Prostate gland (tissue), 2 donors: ENCODE measurements at regions not wholly inside any gene's neighbourhood (a gene's known extent, or its start where the extent isn't known, plus 50 kb on each side); places are given as distances from the start of the nearest gene placed in this dataset.

ENCODE experiments used
- DNase-seq: peaks from one replicate; pipeline ENCODE4 v3.0.0-alpha.2; 2019; ENCODE audit warnings: low spot score
- H3K27ac ChIP-seq, 2 donors: fragments of 200-600 bp; sonication (generic); 2 replicates each; pipeline ENCODE4 v1.5.1; 2017 to 2019
- H3K27me3 ChIP-seq: fragments of 200-600 bp; sonication (generic); replicated peaks from 2 replicates; pipeline ENCODE4 v1.5.1; 2019; ENCODE audit not compliant: insufficient read depth
- H3K36me3 ChIP-seq, 2 donors: fragments of 200-600 bp; sonication (generic); 1 replicate in 1 of 2; 2 replicates in 1 of 2; pipeline versions ENCODE4 v1.5.1 to v1.8.1; 2017 to 2019
- H3K4me1 ChIP-seq: fragments of 200-600 bp; sonication (generic); replicated peaks from 2 replicates; pipeline ENCODE4 v1.5.1; 2019
- H3K4me3 ChIP-seq, 2 donors: fragments of 200-600 bp; sonication (generic); 2 replicates each; pipeline ENCODE4 v1.5.1; 2017 to 2019
- H3K9me3 ChIP-seq: fragments of 200-600 bp; sonication (generic); 2 replicates; pipeline ENCODE4 v1.5.1; 2017
- POLR2A ChIP-seq: fragments of 450-650 bp; IDR thresholded peaks from one replicate; pipeline ENCODE4 v1.6.1; 2016; ENCODE audit warnings: antibody characterized with exemption, mild to moderate bottlenecking
- POLR2AphosphoS5 ChIP-seq: sonication (generic); formaldehyde crosslinking; IDR thresholded peaks from one replicate; pipeline ENCODE4 v1.6.1; 2017; ENCODE audit warnings: antibody characterized with exemption
- WGBS: methylation state at CpG from one replicate; pipeline ENCODE4 v1.1.5; 2018; 5-methylcytosine and 5-hydroxymethylcytosine counted together
- intact Hi-C: fragments of 100-400 bp; cut with DNase I; formaldehyde crosslinking; loops from one replicate; pipeline ENCODE4 v1.14.2; 2022
- TF ChIP-seq, protein P1 (sequence below), 4 experiments: fragments of 200-600 bp in 2 of 4; fragments of 450-650 bp in 2 of 4; sonication (generic) in 2 of 4; IDR thresholded peaks; 1 replicate in 3 of 4; 2 replicates in 1 of 4; pipeline ENCODE4 v1.5.1; 2016 to 2019; ENCODE audit warnings: antibody characterized with exemption in 4 of 4, mild to moderate bottlenecking in 2 of 4, moderate library complexity in 2 of 4

DNA sequence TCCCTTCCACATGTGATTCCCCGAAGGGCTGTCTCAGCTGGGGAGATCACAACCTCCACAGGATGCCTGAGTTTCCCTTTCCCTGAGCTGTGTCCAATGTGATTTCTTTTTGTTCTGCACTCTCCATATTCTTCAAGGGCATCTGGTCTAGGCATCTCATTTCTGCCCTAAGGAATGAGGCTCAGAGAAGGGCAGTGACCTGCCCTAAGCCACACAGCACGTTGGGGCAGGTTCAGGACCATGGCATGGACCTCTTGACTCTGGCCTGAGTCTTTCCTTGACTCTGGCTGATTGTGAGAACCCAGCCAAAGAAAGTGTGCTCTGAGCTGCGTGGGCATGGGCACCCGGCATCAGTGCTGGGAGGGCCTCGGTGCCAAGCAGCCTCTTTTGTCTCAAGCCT, 590.3 kb downstream of the PTPRU start:
- TF ChIP-seq POLR2AphosphoS5 (no peak), POLR2A (no peak)
- TF ChIP-seq, protein P1, sequence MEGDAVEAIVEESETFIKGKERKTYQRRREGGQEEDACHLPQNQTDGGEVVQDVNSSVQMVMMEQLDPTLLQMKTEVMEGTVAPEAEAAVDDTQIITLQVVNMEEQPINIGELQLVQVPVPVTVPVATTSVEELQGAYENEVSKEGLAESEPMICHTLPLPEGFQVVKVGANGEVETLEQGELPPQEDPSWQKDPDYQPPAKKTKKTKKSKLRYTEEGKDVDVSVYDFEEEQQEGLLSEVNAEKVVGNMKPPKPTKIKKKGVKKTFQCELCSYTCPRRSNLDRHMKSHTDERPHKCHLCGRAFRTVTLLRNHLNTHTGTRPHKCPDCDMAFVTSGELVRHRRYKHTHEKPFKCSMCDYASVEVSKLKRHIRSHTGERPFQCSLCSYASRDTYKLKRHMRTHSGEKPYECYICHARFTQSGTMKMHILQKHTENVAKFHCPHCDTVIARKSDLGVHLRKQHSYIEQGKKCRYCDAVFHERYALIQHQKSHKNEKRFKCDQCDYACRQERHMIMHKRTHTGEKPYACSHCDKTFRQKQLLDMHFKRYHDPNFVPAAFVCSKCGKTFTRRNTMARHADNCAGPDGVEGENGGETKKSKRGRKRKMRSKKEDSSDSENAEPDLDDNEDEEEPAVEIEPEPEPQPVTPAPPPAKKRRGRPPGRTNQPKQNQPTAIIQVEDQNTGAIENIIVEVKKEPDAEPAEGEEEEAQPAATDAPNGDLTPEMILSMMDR (IDR thresholded peaks at IDR 0.05), result no peak
- DNase-seq, result no peak
- Histone ChIP-seq H3K36me3 (no peaks in the 10 kb centered on the region), H3K27me3 (peaks cover 7% of the 10 kb centered on the region), H3K4me1 (no peaks in the 10 kb centered on the region), H3K27ac (no peak overlapping the region), H3K4me3 (no peak overlapping the region), H3K9me3 (no peaks in the 10 kb centered on the region)
- intact Hi-C loops, result no loop called here
- WGBS, result 67% methylated on average over 5 of the region's 5 CpGs

DNA sequence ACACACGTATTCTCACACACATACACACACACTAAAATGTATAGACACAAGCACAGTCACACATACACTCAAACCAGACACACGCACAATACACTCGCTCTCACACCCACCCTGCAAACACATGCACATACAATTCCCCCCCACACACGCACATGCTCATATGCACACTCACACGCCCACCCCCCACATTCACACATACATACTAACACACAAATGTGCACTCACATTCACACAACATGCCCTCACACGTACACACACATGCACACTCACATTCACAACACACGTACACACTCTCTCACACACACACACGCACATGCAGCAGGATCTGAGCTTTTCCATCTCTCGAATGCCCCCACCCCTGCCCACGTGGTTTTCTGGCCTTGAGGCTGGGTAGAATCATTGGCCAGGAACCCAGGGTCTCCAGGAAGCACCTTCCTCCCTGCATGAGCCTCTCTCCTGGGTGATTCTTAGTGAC, 589.7 kb downstream of the PTPRU start:
- Histone ChIP-seq H3K9me3 (no peaks in the 10 kb centered on the region), H3K4me3 (no peak overlapping the region), H3K36me3 (no peaks in the 10 kb centered on the region), H3K4me1 (no peaks in the 10 kb centered on the region), H3K27me3 (peaks cover 7% of the 10 kb centered on the region), H3K27ac (no peak overlapping the region)
- DNase-seq, result no peak
- intact Hi-C loops, result no loop called here
- 77% methylated on average over 10 of the region's 10 CpGs for WGBS
- TF ChIP-seq POLR2AphosphoS5 (no peak), POLR2A (no peak)
- TF ChIP-seq, protein P1 (IDR thresholded peaks at IDR 0.05), result no peak

DNA sequence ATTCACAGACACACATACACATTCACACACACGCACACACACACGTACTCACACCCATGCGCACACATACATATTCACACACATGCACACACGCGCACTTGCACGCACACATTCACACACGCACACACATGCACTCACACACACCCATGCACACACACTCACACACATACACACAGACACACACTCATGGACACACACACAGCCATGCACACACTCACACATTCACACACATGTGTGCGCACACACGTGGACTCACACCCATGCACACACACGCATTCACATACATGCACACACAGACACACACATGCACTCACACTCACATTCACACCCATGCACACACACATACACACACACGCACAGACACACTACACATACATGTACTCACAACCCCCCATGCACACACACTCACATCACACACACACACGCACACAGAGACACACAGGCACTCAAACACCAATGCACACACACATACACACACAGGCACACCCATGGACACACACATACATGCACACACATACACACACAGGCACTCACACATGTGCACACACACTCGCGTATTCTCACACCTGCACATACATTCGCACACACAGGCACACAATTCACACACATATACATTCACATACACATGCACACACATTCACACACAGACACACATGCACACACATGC, 589.1 kb downstream of the PTPRU start:
- no peaks in the 10 kb centered on the region for H3K36me3 ChIP-seq
- 91% methylated on average over 15 of the region's 15 CpGs for WGBS
- peaks cover 7% of the 10 kb centered on the region for H3K27me3 ChIP-seq

DNA sequence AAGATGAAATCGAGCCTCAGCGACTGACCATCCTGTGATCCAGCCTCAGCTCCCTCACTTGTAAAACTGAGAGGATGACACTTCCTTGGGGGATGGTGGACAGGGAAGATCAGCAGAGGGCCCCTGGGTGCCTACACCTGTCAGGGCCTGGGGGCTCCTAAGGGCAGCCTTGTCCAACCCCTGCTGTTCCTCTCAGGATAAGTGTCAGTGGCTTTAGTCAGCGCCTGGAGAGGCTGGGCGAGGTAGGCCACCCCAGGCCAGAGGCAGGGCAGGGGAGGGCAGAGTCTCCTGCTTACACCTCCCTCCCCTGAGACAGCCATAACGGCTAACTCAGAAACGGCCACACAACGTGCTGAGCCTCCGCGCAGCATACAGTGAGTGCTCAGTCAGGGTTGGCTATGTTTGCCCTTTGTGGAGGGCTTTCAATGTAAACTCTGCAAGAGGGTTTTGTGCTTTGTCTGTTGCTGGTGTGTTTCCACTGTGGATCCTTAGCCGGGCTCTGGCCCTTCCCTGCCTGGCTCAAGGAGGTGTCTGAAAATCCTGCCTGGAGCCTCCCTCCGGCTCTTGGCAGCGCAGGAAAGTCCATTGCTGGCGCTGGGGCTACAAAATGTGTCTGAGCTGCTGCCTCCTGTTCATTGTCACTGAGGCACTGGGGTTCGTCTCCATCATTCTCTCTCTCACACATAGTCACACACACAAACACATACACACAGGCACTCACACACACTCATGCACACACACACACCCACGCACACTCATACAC, 588.4 kb downstream of the PTPRU start:
- no peaks in the 10 kb centered on the region for H3K4me1 ChIP-seq
- no peak for DNase-seq
- no peaks in the 10 kb centered on the region for H3K9me3 ChIP-seq
- 56% methylated on average over 15 of the region's 15 CpGs for WGBS
- intact Hi-C loops, result no loop called here
- H3K36me3 ChIP-seq, result no peaks in the 10 kb centered on the region
- no peak overlapping the region for H3K27ac ChIP-seq
- no peak for TF ChIP-seq POLR2A
- no peak for TF ChIP-seq POLR2AphosphoS5
- TF ChIP-seq, protein P1 (IDR thresholded peaks at IDR 0.05), result no peak
- H3K4me3 ChIP-seq, result no peak overlapping the region
- H3K27me3 ChIP-seq, result peaks cover 7% of the 10 kb centered on the region

More for the DNA sequence above, 589.1 kb downstream of the PTPRU start:
- Histone ChIP-seq H3K4me3 (no peak overlapping the region), H3K4me1 (no peaks in the 10 kb centered on the region), H3K27ac (no peak overlapping the region), H3K9me3 (no peaks in the 10 kb centered on the region)
- intact Hi-C loops, result no loop called here
- TF ChIP-seq, protein P1 (IDR thresholded peaks at IDR 0.05), result no peak
- no peak for TF ChIP-seq POLR2A
- TF ChIP-seq POLR2AphosphoS5, result no peak
- DNase-seq, result no peak
